Left kidney (tissue), 1 donor: ENCODE measurements at regions not wholly inside any gene's neighbourhood (a gene's known extent, or its start where the extent isn't known, plus 50 kb on each side); places are given as distances from the start of the nearest gene placed in this dataset.
"Not testable (repeated sequence)": the region's sequence is repeated elsewhere in the genome, so short reads cannot be mapped to it uniquely, and the experiment has no call there.

Experiments
- DNase-seq: peaks from one replicate; pipeline ENCODE4 v3.0.0-alpha.2; 2013

DNA sequence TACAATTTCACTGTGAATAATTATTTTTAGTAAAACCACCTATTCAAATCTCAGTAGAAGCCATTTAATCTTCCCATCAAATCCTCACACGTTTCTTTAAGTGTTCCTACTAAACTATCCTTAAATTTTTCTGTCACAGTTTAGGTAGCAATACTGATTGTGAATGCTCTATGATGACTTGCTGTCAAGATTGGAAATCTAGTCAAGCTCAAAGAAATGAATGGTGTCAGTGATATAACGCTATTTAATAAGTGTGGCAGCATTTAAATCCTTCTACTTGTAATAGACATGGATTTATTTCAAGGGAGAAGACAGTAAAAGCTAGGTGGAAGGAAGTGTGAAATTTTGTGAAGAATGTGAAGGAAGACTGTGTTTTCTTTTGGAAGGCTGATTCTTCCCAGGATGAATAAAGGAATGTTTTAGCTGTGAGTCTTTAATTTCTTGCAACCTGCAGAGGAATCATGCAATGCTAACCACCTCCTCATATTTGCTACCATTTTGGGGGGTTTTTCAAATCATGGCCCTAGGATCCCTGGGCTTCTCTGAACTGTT, 936.7 kb upstream of the NEGR1 start:
- DNase-seq: no peak

DNA sequence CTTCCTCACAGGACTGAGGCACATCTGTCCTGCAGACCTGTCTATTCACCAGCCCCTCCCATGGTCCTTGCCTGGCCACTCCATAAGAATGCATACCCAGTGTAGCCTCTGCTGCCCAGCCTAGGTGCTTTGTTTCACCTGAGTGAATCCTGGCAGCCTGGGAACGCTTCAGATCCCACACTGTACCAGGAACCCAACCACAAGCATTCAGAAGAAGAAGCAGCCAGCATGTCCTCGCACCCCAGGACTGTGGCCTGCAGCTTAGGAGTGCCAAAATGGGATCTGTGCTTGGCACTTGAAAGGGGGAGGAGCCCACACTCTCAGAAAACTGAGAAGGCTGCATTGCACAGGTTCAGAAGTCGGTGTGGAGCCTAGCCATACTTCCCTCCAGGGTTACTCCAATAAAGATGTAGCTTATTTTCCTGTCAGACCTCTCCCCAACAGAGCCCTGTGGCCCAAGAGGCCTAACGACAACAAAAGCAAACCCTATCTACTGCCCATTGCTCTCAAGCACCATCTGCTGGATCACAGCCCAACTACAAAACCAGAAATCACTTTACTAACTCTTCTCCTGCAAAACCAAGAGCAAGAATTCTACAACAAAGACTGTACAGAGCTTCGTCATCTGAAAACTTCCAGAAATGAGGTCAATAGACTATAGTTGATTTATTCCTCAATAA, 923.1 kb upstream of the NEGR1 start:
- no peak for DNase-seq

DNA sequence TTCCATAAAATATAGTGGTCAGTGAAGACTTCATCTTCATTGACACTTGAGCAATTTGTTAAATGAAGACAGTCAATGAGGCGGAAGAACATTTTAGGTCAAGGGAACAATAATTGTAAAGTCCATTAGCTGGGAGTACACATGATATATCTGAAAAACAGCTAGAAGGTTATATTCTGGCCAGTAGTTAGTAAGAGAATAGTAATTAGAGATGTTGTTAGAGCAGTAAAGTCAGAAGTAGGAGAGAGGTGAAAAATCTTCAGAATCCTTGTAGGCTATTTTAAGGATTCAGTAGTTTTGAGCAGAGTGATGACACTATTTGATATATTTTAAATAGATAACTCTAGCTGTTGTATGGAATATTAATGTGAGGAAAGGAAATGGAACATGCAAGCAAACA, 915.6 kb upstream of the NEGR1 start:
- no peak for DNase-seq

DNA sequence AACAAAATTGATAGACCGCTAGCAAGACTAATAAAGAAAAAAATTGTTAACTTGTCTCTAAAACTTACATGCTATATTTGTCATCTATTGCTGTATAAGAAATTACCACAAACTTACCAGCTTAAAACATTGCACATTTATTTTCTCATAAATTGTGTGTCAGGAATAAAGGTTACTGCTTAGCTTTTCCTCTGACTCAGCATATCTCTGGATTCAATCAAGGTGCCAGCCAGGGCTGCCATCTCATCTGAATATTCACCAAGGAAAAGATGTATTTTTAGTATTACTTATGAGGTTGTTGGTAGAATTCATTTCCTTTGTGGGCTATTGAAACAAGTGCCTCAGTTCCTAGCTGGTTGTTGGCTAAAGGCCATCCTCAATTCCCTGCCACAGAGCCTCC, 912.6 kb upstream of the NEGR1 start:
- DNase-seq: no peak

DNA sequence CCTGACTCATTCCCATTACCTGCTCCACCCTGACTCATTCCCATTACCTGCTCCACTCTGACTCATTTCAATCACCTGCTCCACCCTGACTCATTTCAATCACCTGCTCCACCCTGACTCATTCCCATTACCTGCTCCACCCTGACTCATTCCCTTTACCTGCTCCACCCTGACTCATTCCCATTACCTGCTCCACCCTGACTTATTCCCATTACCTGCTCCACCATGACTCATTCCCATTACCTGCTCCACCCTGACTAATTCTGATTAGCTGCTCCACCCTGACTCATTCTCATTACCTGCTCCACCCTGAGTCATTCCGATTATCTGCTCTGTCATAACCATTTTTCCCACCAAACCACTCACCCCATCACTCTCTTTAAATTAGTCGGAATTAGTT, 901.2 kb upstream of the NEGR1 start:
- not testable (repeated sequence) for DNase-seq

DNA sequence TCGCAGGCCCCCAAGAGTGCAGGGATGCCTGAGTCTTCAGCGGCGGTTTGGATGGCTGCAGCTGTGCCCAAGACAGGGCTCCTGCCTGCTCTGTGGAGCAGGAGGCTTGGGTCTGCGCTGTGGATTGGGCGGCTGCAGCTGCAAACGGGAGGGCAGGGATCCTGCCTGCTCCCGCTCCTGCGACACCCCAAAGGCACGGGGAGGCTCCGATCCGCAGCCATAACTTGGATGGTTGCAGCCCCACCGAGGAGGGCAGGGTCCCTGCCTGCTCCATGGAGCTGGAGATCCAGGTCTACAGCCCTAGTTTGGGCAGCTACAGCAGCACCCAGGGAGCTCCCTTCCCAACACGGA, 898.8 kb upstream of the NEGR1 start:
- DNase-seq: no peak

DNA sequence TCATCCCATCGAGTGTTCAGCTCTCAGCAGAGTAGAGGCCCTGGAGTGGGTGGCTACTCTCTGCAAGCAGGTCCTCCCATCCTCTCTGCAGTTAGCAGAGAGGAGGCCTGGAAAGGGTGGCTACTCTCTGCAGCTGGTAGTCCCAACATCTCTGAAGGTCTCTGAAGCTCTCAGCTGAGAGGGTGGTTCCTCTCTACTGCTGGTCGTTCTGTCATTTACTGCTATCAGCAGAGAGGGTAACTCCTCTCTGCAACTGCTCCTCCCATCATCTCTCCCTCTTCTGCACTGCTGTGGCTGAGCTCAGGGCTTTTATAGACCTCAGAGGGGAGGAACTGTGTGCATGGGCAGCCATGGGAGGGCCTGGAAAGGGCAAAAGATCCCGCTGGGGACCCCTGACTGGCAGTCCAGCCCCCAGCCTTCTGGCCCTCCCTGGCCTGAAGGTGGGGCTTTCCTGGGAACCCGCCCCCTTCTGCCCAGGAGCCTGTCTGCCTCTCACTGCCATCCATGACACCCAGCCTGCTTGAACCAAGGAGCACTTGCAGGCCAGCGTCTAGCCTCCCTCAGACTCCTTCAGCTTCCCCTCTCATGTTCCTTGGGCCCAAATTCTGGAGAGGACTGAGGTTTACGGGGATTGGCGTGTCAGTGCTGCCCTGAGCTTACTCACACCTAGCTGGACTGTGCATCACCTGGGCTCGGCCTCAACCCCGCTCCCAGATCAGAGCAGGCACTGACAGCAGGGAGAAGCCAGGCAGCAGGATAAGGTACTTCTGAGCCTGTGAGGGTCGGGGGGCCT, 898.3 kb upstream of the NEGR1 start:
- DNase-seq: no peak

DNA sequence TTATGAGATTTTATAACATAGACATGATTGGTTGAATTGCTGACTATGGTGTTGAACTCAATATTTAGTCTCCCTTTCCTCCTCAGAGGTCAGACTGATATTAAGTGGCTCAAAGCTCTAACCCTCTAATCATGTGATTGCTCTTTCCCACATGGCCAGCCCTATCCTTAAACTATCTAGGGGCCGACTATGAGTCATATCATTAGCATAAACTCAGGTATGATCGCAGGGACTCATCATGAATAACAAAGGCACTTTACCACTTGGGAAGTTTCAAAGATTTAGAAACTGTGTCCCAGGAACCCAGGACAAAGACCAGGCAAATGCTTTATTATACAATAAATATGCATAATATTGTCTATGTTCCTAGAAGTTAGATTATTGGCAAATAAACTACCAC, 894.6 kb upstream of the NEGR1 start:
- no peak for DNase-seq

DNA sequence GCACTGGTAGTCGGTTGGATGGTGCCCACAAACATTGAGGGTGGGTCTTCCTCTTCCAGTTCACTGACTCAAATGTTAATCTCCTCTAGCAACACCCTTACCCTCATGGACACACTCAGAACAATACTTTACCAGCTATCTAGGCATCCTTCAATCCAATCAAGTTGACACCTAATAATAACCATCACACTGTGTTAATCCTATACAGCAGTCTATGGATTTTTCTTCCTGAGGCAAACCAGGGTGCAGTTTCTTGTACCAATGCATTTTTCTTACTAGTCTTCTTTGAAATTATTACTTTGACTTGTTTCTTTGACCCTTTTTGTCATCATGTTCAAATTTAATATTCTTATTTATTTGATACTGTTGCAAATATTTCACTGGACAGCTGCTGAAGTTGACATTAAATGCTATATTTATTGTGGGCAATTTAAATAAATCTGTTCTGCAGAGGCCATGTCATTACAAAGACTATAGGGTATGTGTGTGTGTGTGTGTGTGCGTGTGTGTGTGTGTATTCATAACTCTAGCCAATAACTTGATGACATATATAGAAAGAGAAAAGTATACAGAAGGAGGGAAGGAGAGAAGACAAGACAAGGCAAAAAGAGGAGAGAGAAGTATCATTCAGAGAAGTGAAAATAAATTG, 884.8 kb upstream of the NEGR1 start:
- DNase-seq: no peak

DNA sequence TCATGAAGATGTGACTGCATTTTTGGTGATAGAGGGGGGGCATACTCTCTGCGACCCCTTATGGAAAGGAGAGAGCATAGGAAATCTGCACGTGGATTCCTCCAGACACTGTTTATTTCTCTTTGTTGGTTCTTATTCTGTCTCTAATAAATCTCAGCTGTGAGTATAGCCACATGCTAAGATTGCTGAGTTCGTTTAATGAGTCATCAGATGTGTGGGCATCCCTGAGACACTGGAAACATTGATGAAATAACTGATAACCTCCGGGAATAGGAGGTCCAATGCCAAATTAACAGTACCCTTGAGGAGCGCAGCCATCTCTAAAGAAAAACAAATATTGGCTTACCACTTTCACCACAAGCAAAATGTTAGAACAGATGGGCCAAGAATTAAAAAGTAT, 880.2 kb upstream of the NEGR1 start:
- DNase-seq: no peak

DNA sequence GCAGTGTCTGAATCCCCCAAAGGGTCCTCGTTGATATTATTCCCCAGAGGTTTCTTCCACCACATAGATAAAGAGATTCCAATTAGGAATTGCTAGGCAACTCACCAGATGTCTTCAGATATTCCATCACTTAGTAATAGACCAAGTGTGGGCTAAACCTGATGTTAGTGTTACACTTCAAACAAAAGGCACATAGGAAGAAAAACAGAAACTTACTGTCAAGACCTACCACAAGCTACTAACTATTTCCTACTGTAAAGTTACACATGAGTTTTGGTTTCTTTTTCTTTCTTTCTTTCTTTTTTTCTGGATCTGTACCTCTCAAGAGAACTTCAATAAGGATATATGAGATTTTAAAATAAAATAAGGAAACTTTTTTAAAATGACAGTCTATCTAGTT, 879.1 kb upstream of the NEGR1 start:
- DNase-seq: no peak

DNA sequence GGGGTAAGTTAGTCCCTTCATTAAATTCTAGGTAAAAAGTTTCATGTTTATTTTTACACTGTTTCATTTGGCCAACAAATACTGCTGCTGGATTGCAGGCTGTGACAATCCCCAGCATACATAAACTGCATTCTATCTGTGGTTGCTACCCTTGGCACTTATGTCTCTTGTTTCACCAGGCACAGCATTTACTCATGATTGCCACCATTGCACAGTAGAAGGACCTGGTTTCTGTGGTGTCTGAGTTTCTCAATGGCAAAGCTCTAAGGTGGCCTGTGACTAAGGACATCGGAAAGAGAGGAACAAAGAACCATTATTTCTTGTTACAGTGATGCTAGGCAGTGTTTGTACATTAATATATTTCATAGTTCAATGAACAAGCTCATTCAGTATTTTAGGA, 878.4 kb upstream of the NEGR1 start:
- DNase-seq: no peak

DNA sequence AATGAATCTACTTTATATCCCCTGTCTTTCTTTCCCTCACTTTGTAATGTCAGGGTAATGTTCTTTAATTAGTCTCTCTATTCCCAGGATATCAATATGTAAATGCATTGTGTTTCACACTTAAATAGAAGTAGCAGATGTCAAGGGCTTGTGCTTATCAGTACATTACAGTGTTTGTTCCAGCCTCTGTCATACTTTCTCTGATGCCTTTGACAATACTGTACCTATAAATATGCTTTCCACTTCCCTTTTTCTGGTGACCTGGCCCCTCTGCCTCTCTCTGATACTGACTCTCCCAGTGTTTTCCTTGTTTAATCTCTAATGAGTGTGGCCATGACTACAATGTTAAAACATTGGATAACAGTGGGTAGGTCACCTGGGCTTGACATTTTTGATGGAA, 862.0 kb upstream of the NEGR1 start:
- DNase-seq: no peak

DNA sequence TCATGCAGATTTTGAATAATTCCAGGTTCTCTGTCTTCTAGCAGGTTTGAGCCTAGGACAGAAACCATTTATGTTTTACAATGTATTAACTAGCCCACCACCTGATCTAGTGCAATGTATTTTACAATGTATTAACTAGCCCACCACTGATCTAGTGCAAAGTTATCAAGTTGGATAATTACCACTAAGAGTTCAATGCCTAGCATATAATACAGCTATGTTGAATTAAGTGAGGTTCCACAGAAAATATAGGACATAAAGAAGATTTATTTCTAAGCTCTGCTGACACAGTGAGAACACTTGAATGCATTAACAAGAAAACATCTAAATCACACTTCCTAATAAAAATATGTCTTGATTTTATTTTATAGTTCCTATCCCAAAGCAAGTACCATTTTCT, 854.6 kb upstream of the NEGR1 start:
- DNase-seq: no peak

DNA sequence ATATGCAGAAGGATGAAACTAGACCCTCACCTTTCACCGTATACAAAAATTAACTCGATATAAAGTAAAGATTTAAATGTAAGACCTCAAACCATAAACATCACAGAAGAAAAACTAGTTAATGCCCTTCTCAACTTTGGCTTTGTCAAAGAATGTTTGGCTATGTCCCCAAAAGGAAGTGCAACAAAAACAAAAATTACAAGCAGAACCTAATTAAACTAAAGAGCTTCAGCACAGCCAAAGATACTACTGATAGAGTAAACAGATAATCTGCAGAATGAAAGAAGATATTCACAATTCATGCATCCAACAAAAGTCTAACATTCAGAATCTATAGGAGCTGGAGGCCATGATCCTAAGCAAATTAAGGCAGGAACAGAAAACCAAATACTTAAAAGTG, 824.6 kb upstream of the NEGR1 start:
- no peak for DNase-seq

DNA sequence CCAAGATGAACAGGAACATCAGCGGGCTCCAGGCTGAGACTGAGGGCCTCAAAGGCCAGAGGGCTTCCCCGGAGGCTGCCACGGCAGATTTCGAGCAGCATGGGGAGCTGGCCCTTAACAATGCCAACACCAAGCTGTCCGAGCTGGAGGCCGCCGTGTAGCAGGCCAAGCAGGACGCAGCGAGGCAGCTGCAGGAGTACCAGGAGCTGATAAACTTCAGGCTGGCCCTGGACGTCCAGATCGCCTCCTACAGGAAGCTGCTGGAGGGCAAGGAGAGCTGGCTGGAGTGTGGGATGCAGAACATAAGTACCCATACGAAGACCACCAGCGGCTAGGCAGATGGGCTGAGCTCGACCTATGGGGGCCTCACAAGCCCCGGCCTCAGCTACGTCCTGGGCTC, 823.4 kb upstream of the NEGR1 start:
- DNase-seq: no peak

DNA sequence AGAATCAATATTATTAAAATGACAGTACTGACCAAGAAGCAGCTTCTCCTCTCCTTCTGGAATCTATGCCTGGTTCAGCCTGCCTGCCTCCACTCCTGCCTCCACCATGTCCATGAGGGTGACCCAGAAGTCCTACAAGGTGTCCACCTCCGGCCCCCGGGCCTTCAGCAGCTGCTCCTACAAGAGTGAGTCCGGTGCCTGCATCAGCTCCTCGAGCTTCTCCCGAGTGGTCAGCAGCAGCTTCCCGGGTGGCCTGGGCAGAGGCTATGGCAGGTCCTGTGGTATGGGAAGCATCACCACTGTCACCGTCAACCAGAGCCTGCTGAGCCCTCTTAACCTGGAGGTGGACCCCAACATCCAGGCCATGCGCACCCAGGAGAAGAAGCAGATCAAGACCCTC, 822.4 kb upstream of the NEGR1 start:
- DNase-seq: no peak

DNA sequence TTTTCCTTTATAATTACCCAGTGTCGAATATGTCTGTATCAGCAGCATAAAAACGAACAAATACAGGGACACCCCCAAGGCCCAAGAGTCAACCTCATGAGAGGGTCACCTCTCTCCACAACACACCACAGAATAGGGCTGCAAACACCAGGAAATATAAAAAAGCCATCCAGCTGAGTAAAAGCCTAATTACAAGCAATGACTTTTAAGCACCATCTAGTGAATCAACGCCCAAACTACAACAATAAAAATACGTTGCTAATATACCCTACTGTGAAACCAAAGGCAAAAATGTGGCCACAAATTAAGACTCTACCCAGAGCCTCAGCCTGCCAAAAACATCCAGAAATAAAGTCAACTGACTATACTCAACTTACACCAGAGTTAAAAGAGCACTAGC, 817.9 kb upstream of the NEGR1 start:
- DNase-seq: no peak

DNA sequence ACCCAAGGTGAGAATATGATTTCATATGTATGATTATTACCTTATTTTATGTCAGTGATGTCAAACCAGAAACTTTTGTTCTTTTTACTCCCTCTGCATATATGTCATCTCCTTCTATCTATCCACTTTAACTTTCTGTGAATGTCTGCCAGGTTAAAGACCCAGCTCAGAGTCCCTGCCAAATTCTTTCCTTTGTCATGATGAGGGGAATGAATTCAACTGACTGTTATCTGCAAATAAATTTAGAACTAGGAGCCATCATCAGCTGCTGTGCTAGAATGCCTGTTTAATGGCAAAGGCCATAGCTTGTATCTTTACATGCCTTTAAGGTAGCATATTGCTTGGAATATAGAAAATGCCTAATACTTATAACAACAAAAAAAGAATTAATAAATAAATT, 815.6 kb upstream of the NEGR1 start:
- DNase-seq: no peak

DNA sequence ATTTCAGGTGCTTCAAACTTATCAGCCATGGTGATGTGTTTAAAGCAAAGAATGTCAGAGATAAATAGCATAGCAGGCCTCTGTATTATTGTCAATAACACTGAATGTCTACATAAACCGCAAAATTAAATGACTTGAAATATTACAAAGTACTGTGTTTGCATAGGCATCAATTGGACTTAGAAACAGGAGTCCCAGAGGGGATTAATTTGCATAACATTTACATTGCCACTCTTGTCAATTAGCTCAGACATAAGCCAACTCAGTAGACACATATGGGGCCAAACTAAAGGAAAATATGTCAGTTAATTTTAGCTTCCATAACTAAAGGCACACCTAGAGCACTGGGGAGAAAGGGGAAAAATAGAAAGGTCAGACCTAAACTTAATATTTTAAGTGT, 814.5 kb upstream of the NEGR1 start:
- no peak for DNase-seq

DNA sequence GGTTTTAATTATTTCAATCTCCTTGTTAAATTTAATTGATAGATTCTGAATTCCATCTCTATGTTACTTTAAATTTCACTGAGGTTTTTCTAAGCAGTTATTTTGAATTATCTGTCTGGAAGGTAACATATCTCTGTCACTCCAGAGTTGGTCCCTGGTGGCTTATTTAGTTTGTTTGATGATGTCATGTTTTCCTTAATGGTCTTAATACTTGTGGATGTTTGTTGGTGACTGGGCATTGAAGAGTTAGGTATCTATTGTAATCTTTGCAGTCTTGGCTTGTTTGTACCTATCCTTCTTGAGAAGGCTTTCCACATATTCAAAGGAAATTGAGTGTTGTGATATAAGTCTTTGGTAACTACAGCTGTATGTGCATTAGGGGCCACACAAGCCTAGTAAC, 810.0 kb upstream of the NEGR1 start:
- no peak for DNase-seq

DNA sequence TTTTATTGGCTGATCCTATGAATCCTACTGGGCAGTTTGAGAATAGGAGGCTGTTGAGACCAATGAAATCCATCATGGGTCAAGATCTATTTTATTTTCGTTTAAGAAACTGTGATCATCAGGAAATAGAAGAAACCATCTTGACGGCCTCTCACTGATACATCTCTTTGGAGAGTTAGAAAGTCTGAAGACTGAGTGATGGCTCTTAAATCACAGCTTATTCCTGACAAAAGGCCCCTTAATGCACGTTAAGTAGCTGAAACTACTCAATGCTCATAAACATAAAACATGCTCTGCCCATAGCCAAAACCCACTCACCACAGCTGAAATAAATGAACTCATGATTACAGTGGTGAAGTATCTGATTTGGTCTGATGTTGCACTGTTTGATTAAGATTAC, 784.5 kb upstream of the NEGR1 start:
- DNase-seq: no peak

DNA sequence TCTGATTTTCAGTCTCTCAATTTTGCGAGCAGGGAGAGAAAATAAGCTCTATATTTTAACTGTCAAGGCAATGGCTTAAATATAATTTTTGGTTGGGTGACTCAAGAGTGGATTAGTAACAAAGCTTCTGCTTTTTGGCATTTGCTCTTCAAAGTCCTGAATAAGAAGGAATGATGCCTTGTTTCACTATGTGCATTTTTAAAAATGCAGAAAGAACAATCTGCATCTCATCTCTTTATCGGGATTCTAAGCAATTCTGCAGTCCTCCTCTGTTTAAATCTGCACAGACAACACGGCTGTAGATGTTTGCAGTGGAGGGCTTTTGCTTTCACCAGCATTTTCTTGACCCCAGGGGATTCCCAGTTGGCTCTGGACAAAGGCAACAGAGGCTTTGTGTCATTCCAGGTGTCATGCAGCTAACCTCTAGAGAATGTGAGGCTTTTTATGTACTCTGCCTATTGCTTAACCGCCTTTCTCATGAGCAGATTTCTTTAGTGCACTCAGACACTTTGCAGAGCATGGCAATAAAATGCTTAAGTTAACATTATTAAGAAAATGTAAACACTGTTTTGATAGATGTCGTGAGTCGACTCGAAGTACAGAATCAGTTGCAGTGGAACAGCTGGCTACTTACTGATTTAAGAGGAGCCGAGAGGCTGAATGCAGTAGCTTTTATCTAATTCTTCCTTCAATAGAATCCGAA, 783.2 kb upstream of the NEGR1 start:
- DNase-seq: peak; percentile 3
